GM18858 (cell line): ENCODE measurements at regions not wholly inside any gene's neighbourhood (a gene's known extent, or its start where the extent isn't known, plus 50 kb on each side); places are given as distances from the start of the nearest gene placed in this dataset.

ENCODE experiments used
- ATAC-seq: cut with Tn5 transposase; IDR thresholded peaks from one replicate; pipeline ENCODE4 v1.9.1; 2021; ENCODE audit not compliant: unreplicated experiment

DNA sequence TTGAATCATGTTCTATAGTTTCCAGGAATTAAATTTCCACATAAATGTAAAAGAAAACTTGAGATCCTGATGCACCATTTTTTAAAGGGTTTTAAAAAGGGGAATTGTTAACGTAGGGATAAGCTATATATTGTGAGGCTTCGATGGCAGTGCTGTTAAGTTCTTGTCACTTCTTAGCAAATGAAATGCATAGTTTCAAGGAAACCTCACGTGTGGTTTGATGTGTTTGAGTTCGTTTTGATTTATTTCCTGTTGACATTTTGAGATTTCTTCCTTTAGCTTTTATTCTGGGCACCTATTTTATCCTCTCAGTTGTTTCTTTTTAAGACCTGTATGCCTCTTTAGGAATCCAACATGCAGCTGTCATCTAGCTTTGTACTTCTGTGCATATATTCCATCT is 301.0 kb downstream of the DOCK8 start:
- ATAC-seq: no peak

- no peak for ATAC-seq
Observed at GRCh38 chr9:517993-518392, 303.3 kb downstream of the DOCK8 start.

- ATAC-seq: no peak
Observed at GRCh38 chr9:518540-518939, 303.9 kb downstream of the DOCK8 start.

GRCh38 chr9:519579-519978 is 304.9 kb downstream of the DOCK8 start:
- ATAC-seq: no peak

- no peak for ATAC-seq
Observed at GRCh38 chr9:520302-520701, 305.6 kb downstream of the DOCK8 start.

GRCh38 chr9:522190-522589 is 307.5 kb downstream of the DOCK8 start:
- ATAC-seq: no peak

DNA sequence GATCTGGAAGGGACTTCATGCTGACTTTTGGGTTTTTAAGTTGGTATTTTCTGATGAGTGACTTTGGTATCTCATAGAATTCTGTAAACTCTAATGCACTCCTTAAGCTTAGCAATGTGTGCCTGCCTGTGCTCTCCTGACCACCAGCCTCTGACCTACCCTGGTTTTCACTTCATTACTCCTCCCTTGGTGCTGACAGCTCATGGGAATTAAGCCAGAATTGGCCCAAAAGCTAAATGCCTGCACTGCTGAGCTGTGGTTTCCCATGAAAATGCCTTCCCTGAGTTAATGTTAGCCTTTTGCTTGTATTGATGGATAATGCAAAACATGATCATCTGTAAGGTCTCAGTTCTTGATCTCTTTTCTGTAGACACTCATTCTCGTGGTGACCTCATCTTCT is 308.0 kb downstream of the DOCK8 start:
- no peak for ATAC-seq

DNA sequence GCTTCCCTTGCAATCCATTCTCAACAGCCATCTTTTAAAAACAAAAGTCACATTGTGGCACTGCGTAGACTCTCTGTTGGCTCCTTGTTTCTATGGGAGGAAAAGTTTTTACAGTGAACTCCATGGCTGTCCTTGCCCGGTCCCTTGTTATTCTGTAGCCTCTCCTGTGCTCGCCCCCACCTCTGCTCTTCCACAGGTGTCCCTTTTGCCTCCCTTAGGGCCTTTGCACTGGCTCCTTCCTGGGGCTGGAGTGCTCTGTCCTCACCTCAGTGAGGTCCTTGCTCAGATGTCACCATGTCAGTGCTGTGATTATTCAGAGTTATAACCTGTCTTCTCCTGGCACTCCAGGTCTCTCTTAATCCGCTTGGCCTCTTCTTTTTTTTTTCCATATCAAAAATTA is 308.8 kb downstream of the DOCK8 start:
- no peak for ATAC-seq

- no peak for ATAC-seq
Observed at GRCh38 chr9:524008-524407, 309.3 kb downstream of the DOCK8 start.

DNA sequence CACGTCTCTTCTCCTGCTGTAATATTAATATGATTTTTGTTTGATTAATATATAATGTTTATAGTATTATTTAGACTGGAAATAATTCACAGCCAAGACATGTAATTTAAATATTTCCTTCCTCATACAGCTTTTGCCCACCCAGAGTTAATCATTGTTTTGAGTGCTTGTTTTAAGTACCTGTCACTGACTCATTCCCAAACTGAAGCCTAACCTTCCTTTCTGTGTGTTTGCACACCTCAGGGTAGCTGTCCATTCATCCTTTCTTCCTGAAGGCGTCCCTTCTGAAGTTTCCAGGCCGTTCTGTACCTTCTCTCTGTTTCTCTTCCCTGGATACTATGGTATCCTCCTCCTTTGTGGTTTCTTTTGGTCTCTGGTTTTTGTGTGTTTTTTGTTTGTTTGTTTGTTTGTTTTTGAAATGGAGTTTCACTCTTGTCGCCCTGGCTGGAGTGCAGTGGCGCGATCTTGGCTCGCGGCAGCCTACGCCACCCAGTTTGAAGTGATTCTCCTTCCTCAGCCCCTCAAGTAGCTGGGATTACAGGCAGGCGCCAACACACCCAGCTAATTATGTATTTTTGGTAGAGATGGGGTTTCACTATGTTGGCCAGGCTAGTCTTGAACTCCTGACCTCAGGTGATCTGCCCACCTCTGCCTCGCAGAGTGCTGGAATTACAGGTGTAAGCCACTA is 312.4 kb downstream of the DOCK8 start:
- ATAC-seq: no peak

GRCh38 chr9:529731-530130 is 311.8 kb upstream of the DMRT1 start:
- ATAC-seq: no peak

GRCh38 chr9:530681-531080 is 310.8 kb upstream of the DMRT1 start:
- no peak for ATAC-seq

DNA sequence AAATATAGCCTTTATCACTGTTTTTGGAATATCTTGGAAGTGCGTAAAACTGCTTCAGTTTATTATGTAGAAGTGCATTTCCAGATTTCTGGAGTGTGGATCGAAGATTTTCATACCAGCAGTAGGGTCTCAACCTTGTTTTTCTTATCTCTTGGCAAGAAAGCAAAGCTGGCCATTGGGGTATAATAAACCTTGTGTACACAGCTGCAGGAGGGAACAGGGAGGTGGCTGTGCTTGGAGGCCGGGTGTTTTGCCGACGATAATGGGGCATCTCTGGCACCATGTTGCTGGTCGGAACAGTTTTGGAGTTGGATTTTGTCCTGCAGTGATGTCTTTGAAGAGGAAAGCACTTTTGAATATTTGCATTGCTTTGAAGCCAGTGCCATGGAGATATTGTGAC is 308.8 kb upstream of the DMRT1 start:
- no peak for ATAC-seq

GRCh38 chr9:534886-535285 is 306.6 kb upstream of the DMRT1 start:
- no peak for ATAC-seq

- ATAC-seq: no peak
Observed at GRCh38 chr9:535356-535755, 306.1 kb upstream of the DMRT1 start.

GRCh38 chr9:536597-537511 is 304.6 kb upstream of the DMRT1 start:
- ATAC-seq: no peak

DNA sequence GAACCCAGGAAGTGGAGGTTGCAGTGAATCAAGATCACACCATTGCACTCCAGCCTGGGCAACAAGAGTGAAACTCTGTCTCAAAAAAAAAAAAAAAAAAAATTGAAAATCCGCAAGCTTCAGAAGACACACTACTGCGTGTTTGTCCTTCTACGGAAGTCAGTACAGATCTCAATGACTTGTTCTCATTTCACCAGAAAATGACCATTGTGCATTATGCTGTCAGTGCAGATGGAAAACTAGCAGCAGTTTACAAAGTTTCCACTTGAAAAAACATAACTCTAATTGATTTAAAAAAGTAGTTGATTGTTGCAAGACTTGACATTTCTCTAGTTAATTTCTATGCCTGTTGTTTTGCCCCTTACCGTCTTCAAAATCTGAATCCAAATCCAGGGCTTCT is 298.0 kb upstream of the DMRT1 start:
- ATAC-seq: no peak

DNA sequence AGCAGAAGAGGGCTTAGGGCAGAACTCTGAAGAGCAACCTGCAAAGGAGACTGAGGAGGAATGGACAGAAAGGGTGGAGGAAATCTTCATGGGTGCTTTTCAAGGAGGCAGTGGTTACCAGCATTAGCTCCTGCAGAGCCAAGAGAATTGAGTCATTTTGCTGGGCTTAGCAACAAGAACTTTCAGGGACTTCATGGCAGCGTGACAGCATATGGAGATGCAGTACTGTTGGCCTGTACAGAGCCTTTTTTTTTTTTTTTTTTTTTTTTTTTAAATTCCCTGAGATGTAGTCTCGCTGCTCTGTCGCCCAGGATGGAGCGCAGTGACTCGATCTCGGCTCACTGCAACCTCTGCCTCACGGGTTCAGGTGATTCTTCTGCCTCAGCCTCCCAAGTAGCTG is 296.0 kb upstream of the DMRT1 start:
- no peak for ATAC-seq

- no peak for ATAC-seq
Observed at GRCh38 chr9:546235-546634, 295.3 kb upstream of the DMRT1 start.

DNA sequence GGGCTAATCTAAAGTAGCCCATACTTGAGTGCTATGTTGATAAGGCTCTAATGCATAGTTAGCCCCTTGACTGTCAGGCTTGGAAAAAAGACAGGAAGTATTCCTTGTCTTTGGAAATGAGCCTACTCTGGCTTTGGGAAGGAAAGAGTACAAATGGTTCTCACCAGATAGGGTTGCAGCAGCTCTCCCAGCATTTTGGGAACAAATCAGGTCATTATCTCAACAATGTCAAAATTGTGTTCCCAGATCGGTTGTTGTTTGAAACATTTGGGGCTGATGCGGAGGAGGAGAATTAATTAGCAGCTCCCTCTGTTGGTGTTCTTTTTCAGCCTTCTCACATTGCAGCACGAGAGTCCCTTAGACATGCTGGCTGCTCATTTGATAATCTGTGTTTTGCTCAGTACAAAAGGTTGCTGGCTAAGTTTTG is 294.7 kb upstream of the DMRT1 start:
- no peak for ATAC-seq

GRCh38 chr9:547314-547713 is 294.2 kb upstream of the DMRT1 start:
- ATAC-seq: no peak

- ATAC-seq: no peak
Observed at GRCh38 chr9:549455-549997, 292.0 kb upstream of the DMRT1 start.
